ENCODE measurements at regions not wholly inside any gene's neighbourhood (a gene's known extent, or its start where the extent isn't known, plus 50 kb on each side); places are given as distances from the start of the nearest gene placed in this dataset.

DNA sequence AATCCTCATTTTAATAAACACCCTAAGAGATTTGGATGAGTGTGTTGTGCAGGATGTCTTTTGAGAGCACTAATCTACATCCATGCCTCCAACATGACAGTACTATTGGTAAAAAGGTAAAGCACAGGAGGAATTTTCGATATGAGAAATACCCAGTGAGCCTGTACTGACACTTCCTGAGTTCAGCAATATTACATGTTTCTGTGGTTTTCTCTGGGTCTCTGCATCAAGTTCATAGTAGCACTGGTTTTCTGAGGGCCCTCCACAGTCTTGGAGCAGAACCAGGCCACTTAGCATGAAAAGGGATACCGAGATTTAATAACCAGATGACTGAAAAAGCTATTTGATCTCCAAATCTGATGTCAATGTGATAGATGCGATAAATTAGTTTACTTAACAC, 524.1 kb downstream of the TMEM38B start:
- Histone ChIP-seq H3K9ac (no peak overlapping the region), H3K4me1 (peaks cover 18% of the 10 kb centered on the region), H3K9me3 (ENCODE audit: low read depth) (no peaks in the 10 kb centered on the region), H4K20me1 (ENCODE audit: low read depth) (no peaks in the 10 kb centered on the region), H3K79me2 (ENCODE audit: low read depth) (no peaks in the 10 kb centered on the region), H3F3A (ENCODE audit: low read depth) (no peaks in the 10 kb centered on the region), H3K27me3 (no peaks in the 10 kb centered on the region), H3K27ac (no peak overlapping the region), H3K4me2 (no peak overlapping the region), H3K4me3 (no peak overlapping the region), H3K36me3 (no peaks in the 10 kb centered on the region), H2AFZ (replicated peaks) (no peak overlapping the region)
- Mint-ChIP-seq H3K36me3 (no peaks in the 10 kb centered on the region), H3K4me3 (no peak overlapping the region), H3K9me3 (no peaks in the 10 kb centered on the region), H3K4me1 (peaks cover 4% of the 10 kb centered on the region), H3K27me3 (ENCODE audit: insufficient read depth, low read depth) (no peaks in the 10 kb centered on the region), H3K27ac (no peak overlapping the region)
- TF ChIP-seq EZH2phosphoT487 (IDR thresholded peaks at IDR 0.05) (no peak), EZH2 (IDR thresholded peaks at IDR 0.05) (no peak)
- TF ChIP-seq, protein P1, sequence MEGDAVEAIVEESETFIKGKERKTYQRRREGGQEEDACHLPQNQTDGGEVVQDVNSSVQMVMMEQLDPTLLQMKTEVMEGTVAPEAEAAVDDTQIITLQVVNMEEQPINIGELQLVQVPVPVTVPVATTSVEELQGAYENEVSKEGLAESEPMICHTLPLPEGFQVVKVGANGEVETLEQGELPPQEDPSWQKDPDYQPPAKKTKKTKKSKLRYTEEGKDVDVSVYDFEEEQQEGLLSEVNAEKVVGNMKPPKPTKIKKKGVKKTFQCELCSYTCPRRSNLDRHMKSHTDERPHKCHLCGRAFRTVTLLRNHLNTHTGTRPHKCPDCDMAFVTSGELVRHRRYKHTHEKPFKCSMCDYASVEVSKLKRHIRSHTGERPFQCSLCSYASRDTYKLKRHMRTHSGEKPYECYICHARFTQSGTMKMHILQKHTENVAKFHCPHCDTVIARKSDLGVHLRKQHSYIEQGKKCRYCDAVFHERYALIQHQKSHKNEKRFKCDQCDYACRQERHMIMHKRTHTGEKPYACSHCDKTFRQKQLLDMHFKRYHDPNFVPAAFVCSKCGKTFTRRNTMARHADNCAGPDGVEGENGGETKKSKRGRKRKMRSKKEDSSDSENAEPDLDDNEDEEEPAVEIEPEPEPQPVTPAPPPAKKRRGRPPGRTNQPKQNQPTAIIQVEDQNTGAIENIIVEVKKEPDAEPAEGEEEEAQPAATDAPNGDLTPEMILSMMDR (IDR thresholded peaks at IDR 0.05) = no peak
- no peak for DNase-seq (ENCODE audit: low spot score)

DNA sequence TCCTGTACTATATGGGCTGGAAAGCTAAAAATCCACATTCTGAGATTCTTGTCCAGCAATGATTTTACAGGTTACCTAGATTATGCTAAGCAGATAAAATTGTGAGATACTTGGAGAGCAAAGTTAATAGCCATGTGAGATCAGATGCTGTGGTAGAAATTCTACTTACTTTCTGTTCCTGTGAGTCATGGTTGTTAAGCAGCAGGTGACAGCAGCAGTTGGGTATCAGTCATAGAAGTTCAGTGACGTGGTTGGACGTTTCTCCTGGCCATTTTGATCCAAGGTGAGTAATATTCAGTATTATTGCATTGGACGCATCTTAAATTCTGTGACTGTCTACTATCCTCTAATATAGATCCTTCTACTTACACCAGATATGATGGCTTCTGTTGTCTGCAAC, 524.5 kb downstream of the TMEM38B start:
- no peaks in the 10 kb centered on the region for H3K9me3 ChIP-seq (ENCODE audit: low read depth)
- no peaks in the 10 kb centered on the region for H3K79me2 ChIP-seq (ENCODE audit: low read depth)
- no peak overlapping the region for H3K4me3 ChIP-seq
- TF ChIP-seq, protein P1 (IDR thresholded peaks at IDR 0.05) = no peak
- TF ChIP-seq EZH2 (IDR thresholded peaks at IDR 0.05) = no peak
- TF ChIP-seq EZH2phosphoT487 (IDR thresholded peaks at IDR 0.05) = no peak
- H3K4me1 ChIP-seq = peaks cover 18% of the 10 kb centered on the region
- no peaks in the 10 kb centered on the region for H4K20me1 ChIP-seq (ENCODE audit: low read depth)
- H3F3A ChIP-seq (ENCODE audit: low read depth) = no peaks in the 10 kb centered on the region
- Mint-ChIP-seq H3K9me3 (no peaks in the 10 kb centered on the region), H3K27me3 (ENCODE audit: insufficient read depth, low read depth) (no peaks in the 10 kb centered on the region), H3K4me1 (peaks cover 4% of the 10 kb centered on the region), H3K4me3 (no peak overlapping the region), H3K36me3 (no peaks in the 10 kb centered on the region), H3K27ac (no peak overlapping the region)
- H3K27ac ChIP-seq = no peak overlapping the region
- DNase-seq (ENCODE audit: low spot score) = no peak
- no peaks in the 10 kb centered on the region for H3K27me3 ChIP-seq
- H3K4me2 ChIP-seq = no peak overlapping the region
- H3K36me3 ChIP-seq = no peaks in the 10 kb centered on the region
- H3K9ac ChIP-seq = no peak overlapping the region
- H2AFZ ChIP-seq (replicated peaks) = no peak overlapping the region

DNA sequence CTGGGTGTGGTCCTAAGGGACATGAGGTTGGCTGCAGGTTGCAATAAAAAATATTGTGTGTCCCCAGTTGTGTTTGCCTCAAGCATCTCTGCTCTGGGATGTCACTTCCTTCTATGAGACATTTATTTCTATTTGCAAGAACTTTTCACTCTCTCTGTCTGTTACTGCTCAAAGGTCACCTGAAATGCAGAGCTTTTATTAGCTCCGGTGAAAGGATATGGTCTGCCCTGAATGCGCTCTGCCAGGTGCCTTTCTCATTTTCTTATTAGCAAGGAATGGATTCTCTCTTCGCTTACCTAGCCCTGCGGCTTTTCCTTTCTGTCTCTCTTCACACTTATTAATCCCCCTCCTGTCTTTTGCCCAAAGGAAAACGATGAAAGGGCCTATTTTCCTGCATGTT, 526.1 kb downstream of the TMEM38B start:
- DNase-seq (ENCODE audit: low spot score) = no peak
- H3F3A ChIP-seq (ENCODE audit: low read depth) = no peaks in the 10 kb centered on the region
- no peak overlapping the region for H3K4me3 ChIP-seq
- H3K4me1 Mint-ChIP-seq = peaks cover 10% of the 10 kb centered on the region
- no peaks in the 10 kb centered on the region for H3K79me2 ChIP-seq (ENCODE audit: low read depth)
- H4K20me1 ChIP-seq (ENCODE audit: low read depth) = no peaks in the 10 kb centered on the region
- no peak overlapping the region for H3K9ac ChIP-seq
- no peaks in the 10 kb centered on the region for H3K36me3 Mint-ChIP-seq
- H3K4me3 Mint-ChIP-seq = no peak overlapping the region
- no peaks in the 10 kb centered on the region for H3K9me3 Mint-ChIP-seq
- no peaks in the 10 kb centered on the region for H3K9me3 ChIP-seq (ENCODE audit: low read depth)
- H3K4me1 ChIP-seq = peaks cover 24% of the 10 kb centered on the region
- no peak overlapping the region for H3K27ac ChIP-seq
- no peak overlapping the region for H2AFZ ChIP-seq (replicated peaks)
- H3K27ac Mint-ChIP-seq = no peak overlapping the region
- TF ChIP-seq EZH2phosphoT487 (IDR thresholded peaks at IDR 0.05) (no peak), EZH2 (IDR thresholded peaks at IDR 0.05) (no peak)
- TF ChIP-seq, protein P1 (IDR thresholded peaks at IDR 0.05) = no peak
- H3K4me2 ChIP-seq = no peak overlapping the region
- H3K27me3 ChIP-seq = no peaks in the 10 kb centered on the region
- no peaks in the 10 kb centered on the region for H3K27me3 Mint-ChIP-seq (ENCODE audit: insufficient read depth, low read depth)
- H3K36me3 ChIP-seq = no peaks in the 10 kb centered on the region

Data from neural progenitor cell (in vitro differentiated cells).